Right atrium auricular region (tissue), 2 donors: ENCODE measurements at regions not wholly inside any gene's neighbourhood (a gene's known extent, or its start where the extent isn't known, plus 50 kb on each side); places are given as distances from the start of the nearest gene placed in this dataset.

Experiments
- DNase-seq: peaks from one replicate; pipeline ENCODE4 v3.0.0-alpha.2; 2019; ENCODE audit warnings: low spot score
- H3K27ac ChIP-seq, 2 donors: fragments of 200-600 bp; sonication (generic); 1 replicate in 1 of 2; 2 replicates in 1 of 2; pipeline ENCODE4 v1.5.1; 2016 to 2019
- H3K27me3 ChIP-seq, 2 donors: fragments of 200-600 bp; sonication (generic); one replicate each; pipeline versions ENCODE4 v1.5.1 to v1.6.0; 2017 to 2019
- H3K36me3 ChIP-seq: fragments of 200-600 bp; sonication (generic); one replicate; pipeline ENCODE4 v1.5.1; 2016
- H3K4me1 ChIP-seq, 2 donors: fragments of 200-600 bp; sonication (generic); one replicate each; pipeline versions ENCODE4 v1.5.1 to v1.6.0; 2017 to 2019
- H3K4me3 ChIP-seq, 2 donors: fragments of 200-600 bp; sonication (generic); 1 replicate in 1 of 2; 2 replicates in 1 of 2; pipeline ENCODE4 v1.5.1; 2017 to 2019; ENCODE audit warnings: mild to moderate bottlenecking in 1 of 2, moderate library complexity in 1 of 2
- H3K9me3 ChIP-seq, 2 donors: fragments of 200-600 bp; sonication (generic); one replicate each; pipeline ENCODE4 v1.5.1; 2019
- TF ChIP-seq, protein P1 (sequence below), 2 donors: fragments of 200-600 bp; sonication (generic); IDR thresholded peaks; one replicate each; pipeline ENCODE4 v1.5.1; 2019; ENCODE audit warnings: antibody characterized with exemption in 2 of 2

- no peak for DNase-seq
- Histone ChIP-seq H3K27ac (no peak overlapping the region), H3K4me1 (peaks cover 0 to 3% of the 10 kb centered on the region in 2 donors), H3K4me3 (no peak overlapping the region), H3K27me3 (no peaks in the 10 kb centered on the region), H3K36me3 (no peaks in the 10 kb centered on the region), H3K9me3 (peaks cover 0 to 5% of the 10 kb centered on the region in 2 donors)
- TF ChIP-seq, protein P1, sequence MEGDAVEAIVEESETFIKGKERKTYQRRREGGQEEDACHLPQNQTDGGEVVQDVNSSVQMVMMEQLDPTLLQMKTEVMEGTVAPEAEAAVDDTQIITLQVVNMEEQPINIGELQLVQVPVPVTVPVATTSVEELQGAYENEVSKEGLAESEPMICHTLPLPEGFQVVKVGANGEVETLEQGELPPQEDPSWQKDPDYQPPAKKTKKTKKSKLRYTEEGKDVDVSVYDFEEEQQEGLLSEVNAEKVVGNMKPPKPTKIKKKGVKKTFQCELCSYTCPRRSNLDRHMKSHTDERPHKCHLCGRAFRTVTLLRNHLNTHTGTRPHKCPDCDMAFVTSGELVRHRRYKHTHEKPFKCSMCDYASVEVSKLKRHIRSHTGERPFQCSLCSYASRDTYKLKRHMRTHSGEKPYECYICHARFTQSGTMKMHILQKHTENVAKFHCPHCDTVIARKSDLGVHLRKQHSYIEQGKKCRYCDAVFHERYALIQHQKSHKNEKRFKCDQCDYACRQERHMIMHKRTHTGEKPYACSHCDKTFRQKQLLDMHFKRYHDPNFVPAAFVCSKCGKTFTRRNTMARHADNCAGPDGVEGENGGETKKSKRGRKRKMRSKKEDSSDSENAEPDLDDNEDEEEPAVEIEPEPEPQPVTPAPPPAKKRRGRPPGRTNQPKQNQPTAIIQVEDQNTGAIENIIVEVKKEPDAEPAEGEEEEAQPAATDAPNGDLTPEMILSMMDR (IDR thresholded peaks at IDR 0.05): no peak
Measured at GRCh38 chr21:41631564-41632461, 123.9 kb upstream of the TMPRSS2 start.

DNA sequence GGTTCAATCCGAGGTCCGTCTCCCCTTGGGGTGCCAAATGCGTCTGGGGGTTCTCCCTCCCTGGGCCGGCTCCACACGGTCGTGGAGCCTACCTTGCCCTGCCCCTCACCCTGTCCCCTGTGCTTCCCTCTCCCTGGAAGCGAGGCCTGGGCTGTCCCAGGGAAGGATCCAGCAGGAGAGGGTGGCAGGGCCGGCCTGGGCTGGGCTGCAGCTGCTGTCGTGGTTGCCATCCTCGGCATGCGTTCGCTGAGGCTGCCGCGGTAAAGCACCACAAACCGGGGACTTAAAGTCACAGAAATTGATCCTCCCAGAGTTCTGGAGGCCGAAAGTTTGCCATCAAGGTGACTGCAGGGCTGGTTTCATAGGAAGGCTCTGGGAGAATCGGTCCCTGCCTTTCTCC lies 123.0 kb upstream of the TMPRSS2 start:
- no peak for DNase-seq
- Histone ChIP-seq H3K9me3 (peaks cover 0 to 5% of the 10 kb centered on the region in 2 donors), H3K4me1 (no peaks in the 10 kb centered on the region), H3K27me3 (no peaks in the 10 kb centered on the region), H3K4me3 (no peak overlapping the region), H3K36me3 (no peaks in the 10 kb centered on the region), H3K27ac (no peak overlapping the region)
- TF ChIP-seq, protein P1 (IDR thresholded peaks at IDR 0.05): no peak

- no peak overlapping the region for H3K27ac ChIP-seq
- no peak overlapping the region for H3K4me3 ChIP-seq
- H3K27me3 ChIP-seq: no peaks in the 10 kb centered on the region
- H3K9me3 ChIP-seq: peaks cover 0 to 5% of the 10 kb centered on the region in 2 donors
- H3K4me1 ChIP-seq: no peaks in the 10 kb centered on the region
- DNase-seq: no peak
- no peaks in the 10 kb centered on the region for H3K36me3 ChIP-seq
- TF ChIP-seq, protein P1 (IDR thresholded peaks at IDR 0.05): no peak
Measured at GRCh38 chr21:41630249-41630648, 122.3 kb upstream of the TMPRSS2 start.

- no peaks in the 10 kb centered on the region for H3K4me1 ChIP-seq
- no peak overlapping the region for H3K4me3 ChIP-seq
- no peaks in the 10 kb centered on the region for H3K36me3 ChIP-seq
- no peak for DNase-seq
- no peak overlapping the region for H3K27ac ChIP-seq
- peaks cover 0 to 5% of the 10 kb centered on the region in 2 donors for H3K9me3 ChIP-seq
- TF ChIP-seq, protein P1 (IDR thresholded peaks at IDR 0.05): no peak
- H3K27me3 ChIP-seq: no peaks in the 10 kb centered on the region
Measured at GRCh38 chr21:41628256-41628655, 120.3 kb upstream of the TMPRSS2 start.

DNA sequence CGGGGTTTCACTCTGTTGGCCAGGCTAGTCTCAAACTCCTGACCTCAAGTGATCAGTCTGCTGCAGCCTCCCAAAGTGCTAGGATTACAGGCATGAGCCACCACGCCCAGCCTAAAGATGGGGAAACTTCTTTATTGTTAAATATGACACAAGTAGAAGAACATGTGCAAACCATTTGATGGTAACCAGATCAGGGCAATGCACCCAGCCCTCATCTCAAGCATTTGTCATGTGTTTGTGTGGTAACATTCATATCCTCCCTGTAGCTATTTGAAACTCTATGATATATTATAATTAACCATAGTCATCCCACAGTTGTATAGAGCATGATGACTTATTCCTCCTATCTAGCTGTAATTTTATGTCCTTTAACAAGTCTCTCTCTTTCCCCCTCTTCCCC lies 119.5 kb upstream of the TMPRSS2 start:
- TF ChIP-seq, protein P1 (IDR thresholded peaks at IDR 0.05): no peak
- Histone ChIP-seq H3K4me3 (no peak overlapping the region), H3K27ac (no peak overlapping the region), H3K36me3 (no peaks in the 10 kb centered on the region), H3K27me3 (no peaks in the 10 kb centered on the region), H3K4me1 (no peaks in the 10 kb centered on the region), H3K9me3 (peaks cover 0 to 5% of the 10 kb centered on the region in 2 donors)
- no peak for DNase-seq
